H1 (cell line): ENCODE measurements at regions not wholly inside any gene's neighbourhood (a gene's known extent, or its start where the extent isn't known, plus 50 kb on each side); places are given as distances from the start of the nearest gene placed in this dataset.

ENCODE experiments used
- CTCF ChIA-PET: fragments of 300-600 bp; sonication (Branson Sonifier 250); formaldehyde crosslinking; loops from one replicate; lab custom pipeline; 2021; ENCODE audit not compliant: partially characterized antibody; lab: Charles Lee
- POLR2A ChIA-PET: fragments of 300-600 bp; sonication (Branson Sonifier 250); formaldehyde crosslinking; loops from one replicate; lab custom pipeline; 2021; ENCODE audit warnings: inconsistent platforms; ENCODE audit not compliant: partially characterized antibody; lab: Charles Lee
- DNase-seq, 2 experiments: peaks; one replicate each; pipeline versions ENCODE4 v3.0.0 to v3.0.0-alpha.2; 2010 to 2022; ENCODE audit warnings: low spot score in 2 of 2, low read depth in 1 of 2, mixed read lengths in 1 of 2
- FAIRE-seq: peaks from 2 replicates; lab custom pipeline; 2011; peaks lifted over from hg19 to GRCh38; lab: Jason Lieb, UNC
- H2AFZ ChIP-seq: 2 replicates; pipeline ENCODE4 v1.8.1; 2012; ENCODE audit warnings: low read length, inconsistent platforms
- H2AK5ac ChIP-seq: 2 replicates; pipeline ENCODE4 v1.6.1; 2013; ENCODE audit warnings: low read depth, low read length
- H2BK120ac ChIP-seq: replicated peaks from 2 replicates; pipeline ENCODE3; 2013; ENCODE audit warnings: low read depth, low read length, inconsistent platforms
- H2BK12ac ChIP-seq: 2 replicates; pipeline ENCODE4 v1.6.1; 2013; ENCODE audit warnings: low read depth, low read length
- H2BK15ac ChIP-seq: 2 replicates; pipeline ENCODE4 v1.6.1; 2013; ENCODE audit warnings: low read length
- H2BK20ac ChIP-seq: 2 replicates; pipeline ENCODE4 v1.6.1; 2013; ENCODE audit warnings: low read length
- H2BK5ac ChIP-seq: 2 replicates; pipeline ENCODE4 v1.6.1; 2013; ENCODE audit warnings: low read depth, low read length
- H3K14ac ChIP-seq: 2 replicates; pipeline ENCODE4 v1.6.1; 2013; ENCODE audit warnings: inconsistent platforms; ENCODE audit not compliant: insufficient read length
- H3K18ac ChIP-seq: 2 replicates; pipeline ENCODE4 v1.6.1; 2013; ENCODE audit warnings: low read length; ENCODE audit errors: extremely low read depth
- H3K23ac ChIP-seq: 2 replicates; pipeline ENCODE4 v1.6.1; 2013; ENCODE audit warnings: inconsistent platforms; ENCODE audit not compliant: insufficient read length
- H3K23me2 ChIP-seq: 2 replicates; pipeline ENCODE4 v1.6.1; 2013; ENCODE audit warnings: low read depth, low read length
- H3K27ac ChIP-seq: 2 replicates; pipeline ENCODE4 v1.6.1; 2011; ENCODE audit warnings: low read depth, low read length, inconsistent platforms
- H3K27me3 ChIP-seq, 4 experiments: replicated peaks in 1 of 4; 1 replicate in 1 of 4; 2 replicates in 3 of 4; pipeline versions ENCODE4 v1.6.1 to v1.8.1; 2011 to 2013; ENCODE audit warnings: low read length in 3 of 4, mild to moderate bottlenecking in 3 of 4, inconsistent platforms in 2 of 4, mixed read lengths in 2 of 4, moderate library complexity in 1 of 4; ENCODE audit not compliant: control insufficient read depth in 3 of 4, insufficient read depth in 3 of 4; ENCODE audit errors: extremely low read depth in 1 of 4
- H3K36me3 ChIP-seq, 4 experiments: 2 replicates each; pipeline versions ENCODE4 v1.6.1 to v1.8.1; 2011 to 2013; ENCODE audit warnings: mild to moderate bottlenecking in 4 of 4, low read length in 3 of 4, moderate library complexity in 2 of 4, control low read depth in 1 of 4, inconsistent platforms in 1 of 4; ENCODE audit not compliant: insufficient read depth in 4 of 4, control insufficient read depth in 2 of 4
- H3K4ac ChIP-seq: replicated peaks from 2 replicates; pipeline ENCODE3; 2013; ENCODE audit warnings: low read length, low read depth, mixed read lengths, inconsistent platforms; ENCODE audit not compliant: insufficient read length
- H3K4me1 ChIP-seq, 4 experiments: replicated peaks in 1 of 4; 1 replicate in 1 of 4; 2 replicates in 3 of 4; pipeline versions ENCODE4 v1.6.1 to v1.8.1; 2011 to 2013; ENCODE audit warnings: low read length in 3 of 4, inconsistent platforms in 2 of 4, mixed read lengths in 1 of 4; ENCODE audit not compliant: insufficient read depth in 4 of 4, control insufficient read depth in 3 of 4
- H3K4me2 ChIP-seq, 2 experiments: 2 replicates each; pipeline versions ENCODE4 v1.6.1 to v1.8.1; 2011 to 2013; ENCODE audit warnings: low read depth in 2 of 2, low read length in 2 of 2, control low read depth in 1 of 2, inconsistent platforms in 1 of 2, mild to moderate bottlenecking in 1 of 2; ENCODE audit not compliant: insufficient read depth in 1 of 2
- H3K4me3 ChIP-seq, 4 experiments: fragments of 200-600, 300-600 bp in 1 of 4; sonication (generic), shearing (Covaris generic), sonication (Bioruptor Twin) in 1 of 4; 2 replicates each; pipeline versions ENCODE4 v1.5.1 to v1.8.1; 2011 to 2016; ENCODE audit warnings: low read length in 4 of 4, low read depth in 3 of 4, control low read depth in 2 of 4, inconsistent platforms in 2 of 4, mild to moderate bottlenecking in 2 of 4, mixed read lengths in 1 of 4, moderate library complexity in 1 of 4; ENCODE audit not compliant: insufficient read depth in 2 of 4; ENCODE audit errors: extremely low read depth in 1 of 4
- H3K56ac ChIP-seq: replicated peaks from 2 replicates; pipeline ENCODE3; 2013; ENCODE audit warnings: low read depth, mild to moderate bottlenecking, mixed read lengths, low read length, inconsistent platforms; ENCODE audit not compliant: insufficient read length
- H3K79me1 ChIP-seq: 2 replicates; pipeline ENCODE4 v1.6.1; 2013; ENCODE audit warnings: low read depth, low read length, control low read depth
- H3K79me2 ChIP-seq, 2 experiments: 2 replicates each; pipeline versions ENCODE4 v1.6.1 to v1.8.1; 2012 to 2013; ENCODE audit warnings: low read length in 2 of 2, mild to moderate bottlenecking in 2 of 2, inconsistent platforms in 1 of 2; ENCODE audit not compliant: insufficient read depth in 2 of 2, control insufficient read depth in 1 of 2
- H3K9ac ChIP-seq, 4 experiments: replicated peaks in 1 of 4; 1 replicate in 1 of 4; 2 replicates in 3 of 4; pipeline versions ENCODE4 v1.6.1 to v1.8.1; 2011 to 2013; ENCODE audit warnings: low read depth in 3 of 4, low read length in 3 of 4, control low read depth in 2 of 4, mild to moderate bottlenecking in 2 of 4, moderate library complexity in 2 of 4, inconsistent platforms in 1 of 4; ENCODE audit errors: extremely low read depth in 1 of 4
- H3K9me3 ChIP-seq, 2 experiments: 2 replicates each; pipeline versions ENCODE4 v1.6.1 to v1.8.1; 2012 to 2013; ENCODE audit warnings: mild to moderate bottlenecking in 2 of 2, moderate library complexity in 2 of 2, control low read depth in 1 of 2, inconsistent platforms in 1 of 2, low read depth in 1 of 2, low read length in 1 of 2, mixed read lengths in 1 of 2; ENCODE audit not compliant: insufficient read depth in 2 of 2
- H4K20me1 ChIP-seq, 2 experiments: replicated peaks in 1 of 2; 2 replicates each; pipeline versions ENCODE3 to v1.8.1; 2011 to 2013; ENCODE audit warnings: inconsistent platforms in 2 of 2, low read length in 2 of 2, mild to moderate bottlenecking in 1 of 2; ENCODE audit not compliant: insufficient read depth in 2 of 2, control insufficient read depth in 1 of 2
- H4K5ac ChIP-seq: 2 replicates; pipeline ENCODE4 v1.6.1; 2013; ENCODE audit warnings: low read length, low read depth, mixed read lengths, inconsistent platforms; ENCODE audit not compliant: insufficient read length
- H4K8ac ChIP-seq: 2 replicates; pipeline ENCODE4 v1.8.0; 2013; ENCODE audit warnings: mild to moderate bottlenecking, moderate library complexity, low read length, inconsistent platforms; ENCODE audit not compliant: insufficient read depth; ENCODE audit errors: extremely low read depth
- H4K91ac ChIP-seq: replicated peaks from 2 replicates; pipeline ENCODE3; 2013; ENCODE audit warnings: low read length, mixed read lengths, inconsistent platforms; ENCODE audit not compliant: insufficient read length
- BACH1 ChIP-seq: IDR thresholded peaks from 2 replicates; pipeline ENCODE4 v1.6.1; 2012; ENCODE audit warnings: low read length, improper control_type of control experiment
- CTBP2 ChIP-seq: IDR thresholded peaks from 2 replicates; pipeline ENCODE4 v1.7.0; 2011; ENCODE audit warnings: borderline replicate concordance, mild to moderate bottlenecking, moderate library complexity, mixed read lengths, low read length; ENCODE audit not compliant: insufficient read depth, insufficient read length
- HDAC2 ChIP-seq, 2 experiments: fragments of 300-600 bp in 1 of 2; sonication (generic) in 1 of 2; IDR thresholded peaks; 2 replicates each; pipeline ENCODE4 v1.6.1; 2011 to 2012; ENCODE audit warnings: low read depth in 2 of 2, low read length in 2 of 2, mild to moderate bottlenecking in 2 of 2, moderate library complexity in 2 of 2, borderline replicate concordance in 1 of 2, inconsistent platforms in 1 of 2
- RXRA ChIP-seq: IDR thresholded peaks from 2 replicates; pipeline ENCODE4 v1.6.1; 2011; ENCODE audit warnings: low read depth, mild to moderate bottlenecking, low read length, moderate library complexity; ENCODE audit not compliant: insufficient read depth
- SIN3A ChIP-seq, 2 experiments: IDR thresholded peaks in 1 of 2; conservative IDR thresholded peaks in 1 of 2; 2 replicates each; pipeline ENCODE4 v1.6.1; 2011 to 2012; ENCODE audit warnings: low read length in 2 of 2, improper control_type of control experiment in 1 of 2, low read depth in 1 of 2, mild to moderate bottlenecking in 1 of 2
- SIRT6 ChIP-seq: IDR thresholded peaks from one replicate; pipeline ENCODE4 v1.7.1; 2012; ENCODE audit warnings: low read length, inconsistent platforms
- TAF7 ChIP-seq: optimal IDR thresholded peaks from 2 replicates; pipeline ENCODE3; 2011; ENCODE audit warnings: low read depth, mild to moderate bottlenecking, inconsistent platforms, low read length, moderate library complexity, borderline replicate concordance
- TCF12 ChIP-seq: IDR thresholded peaks from 2 replicates; pipeline ENCODE4 v1.6.1; 2011; ENCODE audit warnings: low read depth, mild to moderate bottlenecking, low read length
- USF2 ChIP-seq: IDR thresholded peaks from 2 replicates; pipeline ENCODE4 v1.6.1; 2011; ENCODE audit warnings: low read length, improper control_type of control experiment
- WGBS, 2 experiments: shearing (Covaris generic) in 1 of 2; methylation state at CpG; one replicate each; pipeline versions ENCODE4 v1.1.6 to v1.1.7; 2013 to 2015; ENCODE audit warnings: low lambda C conversion rate in 2 of 2, mixed read lengths in 2 of 2, inconsistent platforms in 1 of 2, low coverage in 1 of 2, missing lambda C conversion rate in 1 of 2; ENCODE audit not compliant: insufficient replicate concordance in 2 of 2, insufficient coverage in 1 of 2, insufficient read length in 1 of 2; ENCODE audit errors: extremely low coverage in 1 of 2, missing lambda C conversion rate in 1 of 2; 5-methylcytosine and 5-hydroxymethylcytosine counted together
- TF ChIP-seq, protein P1 (sequence below): IDR thresholded peaks from 2 replicates; pipeline ENCODE4 v1.6.1; 2011; ENCODE audit warnings: low read depth, mild to moderate bottlenecking, low read length; ENCODE audit not compliant: insufficient read depth

- H2BK12ac ChIP-seq = no peak overlapping the region
- no peaks in the 10 kb centered on the region for H3K9me3 ChIP-seq
- H2BK120ac ChIP-seq = no peak overlapping the region
- DNase-seq = no peak
- ChIA-PET POLR2A (no interaction called here), CTCF (interaction anchor here (1.3 kb wide), 1 partner anchor 39 kb away, joined by 3 read pairs; no protein-coding TSS in a partner anchor)
- no peak overlapping the region for H3K4ac ChIP-seq
- H3K27ac ChIP-seq = no peak overlapping the region
- H3K9ac ChIP-seq = no peak overlapping the region
- H4K91ac ChIP-seq = no peak overlapping the region
- no peak overlapping the region for H3K56ac ChIP-seq
- no peaks in the 10 kb centered on the region for H3K36me3 ChIP-seq
- no peaks in the 10 kb centered on the region for H3K79me2 ChIP-seq
- no peak for FAIRE-seq
- TF ChIP-seq SIN3A (conservative IDR thresholded peaks at IDR 0.05 in 1 of 2, IDR thresholded peaks at IDR 0.05 in 1 of 2; ENCODE audit: low read depth in 1 of 2, low read length in 2 of 2) = no peak
- TF ChIP-seq USF2 = no peak
- TF ChIP-seq TCF12 = no peak
- TF ChIP-seq SIRT6 = no peak
- TF ChIP-seq CTBP2 = no peak
- TF ChIP-seq HDAC2 (IDR thresholded peaks at IDR 0.05; ENCODE audit: borderline replicate concordance in 1 of 2, low read depth in 2 of 2, low read length in 2 of 2) = no peak
- TF ChIP-seq, protein P1, sequence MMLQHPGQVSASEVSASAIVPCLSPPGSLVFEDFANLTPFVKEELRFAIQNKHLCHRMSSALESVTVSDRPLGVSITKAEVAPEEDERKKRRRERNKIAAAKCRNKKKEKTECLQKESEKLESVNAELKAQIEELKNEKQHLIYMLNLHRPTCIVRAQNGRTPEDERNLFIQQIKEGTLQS = no peak
- TF ChIP-seq RXRA = no peak
- no peak for TF ChIP-seq BACH1
- TF ChIP-seq TAF7 = no peak
- no peak overlapping the region for H4K5ac ChIP-seq
- no peak overlapping the region for H3K18ac ChIP-seq
- H2AK5ac ChIP-seq = no peak overlapping the region
- no peak overlapping the region for H2BK5ac ChIP-seq
- no peaks in the 10 kb centered on the region for H4K20me1 ChIP-seq
- no peaks in the 10 kb centered on the region for H3K4me1 ChIP-seq
- H2BK20ac ChIP-seq = no peak overlapping the region
- H4K8ac ChIP-seq = no peak overlapping the region
- no peak overlapping the region for H3K23ac ChIP-seq
- H2BK15ac ChIP-seq = no peak overlapping the region
- H3K79me1 ChIP-seq = no peaks in the 10 kb centered on the region
- no peak overlapping the region for H2AFZ ChIP-seq
- no peak overlapping the region for H3K14ac ChIP-seq
- no peaks in the 10 kb centered on the region for H3K23me2 ChIP-seq
- WGBS, 2 experiments = 100% methylated on average over 1 of the region's 1 CpG; no CpG with 5 or more reads in 1 of the 2 experiments
- H3K27me3 ChIP-seq = no peaks in the 10 kb centered on the region
- H3K4me2 ChIP-seq = no peak overlapping the region
- no peak overlapping the region for H3K4me3 ChIP-seq
Measured at GRCh38 chr4:177008071-177008835, 215.5 kb upstream of the VEGFC start.
